ENCODE measurements at regions not wholly inside any gene's neighbourhood (a gene's known extent, or its start where the extent isn't known, plus 50 kb on each side); places are given as distances from the start of the nearest gene placed in this dataset.
"Not testable (repeated sequence)": the region's sequence is repeated elsewhere in the genome, so short reads cannot be mapped to it uniquely, and the experiment has no call there.

GRCh38 chr22:48431014-48431413 lies 1396.7 kb downstream of the BRD1 start:
- no peak for DNase-seq

GRCh38 chr22:48429446-48430020 lies 1398.1 kb downstream of the BRD1 start:
- DNase-seq = no peak

GRCh38 chr22:48428631-48429371 lies 1398.9 kb downstream of the BRD1 start:
- DNase-seq = no peak

- DNase-seq = no peak
Measured at GRCh38 chr22:48427731-48428211, 1399.9 kb downstream of the BRD1 start.

- no peak for DNase-seq
Measured at GRCh38 chr22:48426466-48427380, 1401.0 kb downstream of the BRD1 start.

GRCh38 chr22:48425641-48426040 lies 1402.0 kb downstream of the BRD1 start:
- DNase-seq = no peak

GRCh38 chr22:48425091-48425506 lies 1402.6 kb downstream of the BRD1 start:
- DNase-seq = no peak

- DNase-seq = no peak
Measured at GRCh38 chr22:48424661-48425060, 1403.0 kb downstream of the BRD1 start.

- no peak for DNase-seq
Measured at GRCh38 chr22:48424201-48424627, 1403.5 kb downstream of the BRD1 start.

- DNase-seq = no peak
Measured at GRCh38 chr22:48423481-48423911, 1404.2 kb downstream of the BRD1 start.

GRCh38 chr22:48422900-48423480 lies 1404.7 kb downstream of the BRD1 start:
- DNase-seq = no peak

GRCh38 chr22:48418831-48419230 lies 1408.8 kb downstream of the BRD1 start:
- DNase-seq = no peak

- no peak for DNase-seq
Measured at GRCh38 chr22:48417225-48418070, 1410.2 kb downstream of the BRD1 start.

GRCh38 chr22:48416396-48417224 lies 1411.1 kb downstream of the BRD1 start:
- no peak for DNase-seq

- no peak for DNase-seq
Measured at GRCh38 chr22:48415520-48415919, 1412.2 kb downstream of the BRD1 start.

GRCh38 chr22:48414651-48415050 lies 1413.0 kb downstream of the BRD1 start:
- no peak for DNase-seq

GRCh38 chr22:48412931-48413330 lies 1414.7 kb downstream of the BRD1 start:
- DNase-seq = not testable (repeated sequence)

- no peak for DNase-seq
Measured at GRCh38 chr22:48410536-48410935, 1417.1 kb downstream of the BRD1 start.

GRCh38 chr22:48407256-48407955 lies 1420.3 kb downstream of the BRD1 start:
- DNase-seq = no peak

GRCh38 chr22:48406161-48406560 lies 1421.5 kb downstream of the BRD1 start:
- no peak for DNase-seq

Data from inflammatory macrophage treated with lipopolysaccharide for 4 hours (primary cell).